ENCODE measurements at regions not wholly inside any gene's neighbourhood (a gene's known extent, or its start where the extent isn't known, plus 50 kb on each side); places are given as distances from the start of the nearest gene placed in this dataset.

DNA sequence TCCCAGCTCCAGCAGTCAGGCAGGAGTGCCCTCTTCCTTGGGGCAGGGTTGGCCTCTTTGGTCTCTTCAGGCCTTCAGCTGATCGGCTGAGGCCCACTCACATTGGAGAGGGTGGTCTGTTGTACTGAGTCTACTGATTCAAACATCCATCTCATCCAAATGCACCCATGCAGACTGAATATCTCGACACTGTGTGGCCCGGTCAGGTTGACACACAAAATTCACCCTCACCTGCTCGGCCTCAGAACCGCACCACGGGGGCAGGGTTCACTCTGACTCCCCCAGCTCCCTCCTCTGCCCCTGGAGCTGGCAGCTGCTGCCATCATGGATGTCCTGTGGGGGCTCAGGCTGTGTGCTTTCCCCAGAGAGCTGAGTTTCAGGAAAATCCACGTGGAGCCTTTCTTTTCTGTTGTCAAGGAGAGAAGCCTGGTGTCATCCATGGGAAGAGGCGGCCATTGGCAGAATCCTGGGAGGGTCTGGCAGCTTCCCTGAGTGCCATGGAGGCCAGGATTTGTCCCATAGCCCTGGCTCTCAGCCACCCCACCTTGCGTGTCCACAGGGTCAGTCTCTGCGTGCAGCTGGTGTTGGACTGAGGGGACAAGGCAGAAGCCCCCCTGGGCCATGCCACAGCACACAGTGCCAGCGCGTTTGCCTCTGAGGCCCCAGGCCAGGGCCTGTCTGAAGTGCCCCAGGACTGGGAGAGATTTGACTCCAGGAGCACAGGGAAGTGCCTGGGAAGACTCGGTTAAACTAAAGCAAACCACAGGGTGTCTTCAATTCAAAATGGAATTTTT lies 114.1 kb downstream of the ERMARD start:
- TF ChIP-seq ZNF274 (IDR thresholded peaks at IDR 0.05; ENCODE audit: low read depth, low read length) (no peak), SUZ12 (IDR thresholded peaks at IDR 0.05; ENCODE audit: extremely low read depth, insufficient read depth, insufficient read length) (no peak), YY1 (IDR thresholded peaks at IDR 0.05; ENCODE audit: insufficient read depth, insufficient read length) (no peak)

Data from NT2/D1 (cell line).